ENCODE measurements at regions not wholly inside any gene's neighbourhood (a gene's known extent, or its start where the extent isn't known, plus 50 kb on each side); places are given as distances from the start of the nearest gene placed in this dataset.

DNA sequence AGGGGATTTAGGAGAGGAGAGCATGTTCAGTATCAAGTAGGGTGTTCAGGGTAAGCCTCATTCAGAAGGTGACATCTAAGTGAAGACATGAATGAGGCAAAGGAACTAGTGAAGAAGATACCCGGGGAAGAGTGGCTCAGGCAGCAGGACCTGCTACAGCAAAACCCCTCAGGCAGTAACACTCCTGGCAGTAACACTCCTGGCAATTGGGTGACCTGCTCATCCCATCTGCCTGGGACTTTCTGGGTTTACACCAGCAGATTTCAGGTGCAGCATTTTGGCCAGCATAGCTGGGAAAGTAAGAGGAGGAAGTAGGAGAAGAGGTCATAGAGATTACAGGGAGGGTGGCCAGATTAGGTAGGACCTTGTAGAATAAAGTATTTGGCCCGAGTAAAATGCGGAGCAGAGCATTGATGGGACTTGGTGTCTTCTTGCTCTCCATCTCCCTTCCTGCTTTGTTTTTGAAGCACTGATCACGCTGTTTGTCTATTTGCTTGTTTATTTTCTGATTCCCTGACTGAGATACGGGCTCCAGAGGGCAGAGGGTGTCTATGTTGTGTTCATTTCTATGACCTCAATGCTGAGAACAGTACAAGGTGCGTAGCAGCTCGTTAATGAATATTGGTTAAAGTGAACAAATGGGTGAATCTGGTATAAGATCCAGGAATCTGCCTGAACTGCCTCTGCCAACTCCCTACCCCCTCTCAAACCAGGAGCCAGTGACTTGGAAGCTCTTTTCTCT is 88.3 kb downstream of the IYD start:
- TF ChIP-seq CTCF (IDR thresholded peaks at IDR 0.05) (no peak), EZH2 (IDR thresholded peaks at IDR 0.05; ENCODE audit: borderline replicate concordance, insufficient read depth, low read depth, low read length, poor library complexity, severe bottlenecking) (no peak)

Data from B cell (primary cell).